ENCODE measurements at regions not wholly inside any gene's neighbourhood (a gene's known extent, or its start where the extent isn't known, plus 50 kb on each side); places are given as distances from the start of the nearest gene placed in this dataset.

- no peak overlapping the region for H3K27ac ChIP-seq (ENCODE audit: low read length)
- no TSS peak for BruUV-seq (replicated peaks)
- H3K9me3 ChIP-seq (ENCODE audit: low read length): no peaks in the 10 kb centered on the region
- DNase-seq: no peak
- no peak overlapping the region for H3K4me2 ChIP-seq (ENCODE audit: low read length)
- H3K9me2 ChIP-seq (replicated peaks; ENCODE audit: low read length): no peaks in the 10 kb centered on the region
- no peaks in the 10 kb centered on the region for H3K4me1 ChIP-seq (ENCODE audit: insufficient read depth, low read length)
- ChIA-PET POLR2A (ENCODE audit: unreplicated experiment) (no interaction called here), CTCF (no interaction called here)
- H3K9ac ChIP-seq (ENCODE audit: low read length): no peak overlapping the region
- no peak overlapping the region for H2AFZ ChIP-seq (ENCODE audit: low read length)
- no peaks in the 10 kb centered on the region for H4K20me1 ChIP-seq (ENCODE audit: low read length)
- no peaks in the 10 kb centered on the region for H3K36me3 ChIP-seq (ENCODE audit: low read depth, low read length)
- H3K4me3 ChIP-seq (ENCODE audit: low read length): no peak overlapping the region
- H3K27me3 ChIP-seq (ENCODE audit: low read length): no peaks in the 10 kb centered on the region
- H3F3A ChIP-seq (ENCODE audit: low read length, unreplicated experiment): no peaks in the 10 kb centered on the region
- no peak for ATAC-seq
- H3K79me2 ChIP-seq (ENCODE audit: low read length): no peaks in the 10 kb centered on the region
- TF ChIP-seq EZH2phosphoT487 (IDR thresholded peaks at IDR 0.05; ENCODE audit: borderline replicate concordance, low read length): no peak
- TF ChIP-seq, protein P1, sequence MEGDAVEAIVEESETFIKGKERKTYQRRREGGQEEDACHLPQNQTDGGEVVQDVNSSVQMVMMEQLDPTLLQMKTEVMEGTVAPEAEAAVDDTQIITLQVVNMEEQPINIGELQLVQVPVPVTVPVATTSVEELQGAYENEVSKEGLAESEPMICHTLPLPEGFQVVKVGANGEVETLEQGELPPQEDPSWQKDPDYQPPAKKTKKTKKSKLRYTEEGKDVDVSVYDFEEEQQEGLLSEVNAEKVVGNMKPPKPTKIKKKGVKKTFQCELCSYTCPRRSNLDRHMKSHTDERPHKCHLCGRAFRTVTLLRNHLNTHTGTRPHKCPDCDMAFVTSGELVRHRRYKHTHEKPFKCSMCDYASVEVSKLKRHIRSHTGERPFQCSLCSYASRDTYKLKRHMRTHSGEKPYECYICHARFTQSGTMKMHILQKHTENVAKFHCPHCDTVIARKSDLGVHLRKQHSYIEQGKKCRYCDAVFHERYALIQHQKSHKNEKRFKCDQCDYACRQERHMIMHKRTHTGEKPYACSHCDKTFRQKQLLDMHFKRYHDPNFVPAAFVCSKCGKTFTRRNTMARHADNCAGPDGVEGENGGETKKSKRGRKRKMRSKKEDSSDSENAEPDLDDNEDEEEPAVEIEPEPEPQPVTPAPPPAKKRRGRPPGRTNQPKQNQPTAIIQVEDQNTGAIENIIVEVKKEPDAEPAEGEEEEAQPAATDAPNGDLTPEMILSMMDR (conservative IDR thresholded peaks at IDR 0.05; ENCODE audit: low read depth, low read length): no peak
- intact Hi-C loops (cut with micrococcal nuclease): no loop called here
Observed at GRCh38 chr3:178405531-178405930, 130.7 kb upstream of the KCNMB2 start.

DNA sequence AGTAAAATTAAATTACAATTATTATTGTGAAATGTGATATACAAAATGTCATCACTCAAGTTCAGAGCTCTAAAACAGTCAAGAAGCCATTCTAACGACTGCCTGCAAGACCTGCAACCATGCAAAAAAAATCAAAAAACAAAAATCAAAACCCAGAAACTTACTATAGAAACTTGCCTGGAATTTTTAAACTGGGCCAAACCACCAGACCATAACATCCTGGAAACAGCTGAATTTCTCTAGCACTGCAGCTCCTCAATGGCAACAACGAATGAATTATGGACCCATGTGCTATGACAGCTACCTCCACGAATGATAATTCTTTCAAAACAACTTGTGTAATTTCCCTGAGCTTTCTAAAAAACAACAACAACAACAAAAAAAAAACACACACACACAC, 130.0 kb upstream of the KCNMB2 start:
- TF ChIP-seq, protein P1 (conservative IDR thresholded peaks at IDR 0.05; ENCODE audit: low read depth, low read length): no peak
- TF ChIP-seq EZH2 (IDR thresholded peaks at IDR 0.05; ENCODE audit: low read length, unreplicated experiment): no peak
- no peak for TF ChIP-seq EZH2phosphoT487 (IDR thresholded peaks at IDR 0.05; ENCODE audit: borderline replicate concordance, low read length)
- ATAC-seq: no peak
- H3F3A ChIP-seq (ENCODE audit: low read length, unreplicated experiment): no peaks in the 10 kb centered on the region
- ChIA-PET CTCF (no interaction called here), POLR2A (ENCODE audit: unreplicated experiment) (no interaction called here)
- BruUV-seq (replicated peaks): no TSS peak
- no peaks in the 10 kb centered on the region for H3K4me1 ChIP-seq (ENCODE audit: insufficient read depth, low read length)
- H2AFZ ChIP-seq (ENCODE audit: low read length): no peak overlapping the region
- no peak overlapping the region for H3K4me2 ChIP-seq (ENCODE audit: low read length)
- no peak overlapping the region for H3K27ac ChIP-seq (ENCODE audit: low read length)
- no peaks in the 10 kb centered on the region for H3K27me3 ChIP-seq (ENCODE audit: low read length)
- no peaks in the 10 kb centered on the region for H4K20me1 ChIP-seq (ENCODE audit: low read length)
- H3K9ac ChIP-seq (ENCODE audit: low read length): no peak overlapping the region
- H3K36me3 ChIP-seq (ENCODE audit: low read depth, low read length): no peaks in the 10 kb centered on the region
- no peak for DNase-seq
- intact Hi-C loops (cut with micrococcal nuclease): no loop called here
- no peak overlapping the region for H3K4me3 ChIP-seq (ENCODE audit: low read length)
- H3K9me2 ChIP-seq (replicated peaks; ENCODE audit: low read length): no peaks in the 10 kb centered on the region
- no peaks in the 10 kb centered on the region for H3K79me2 ChIP-seq (ENCODE audit: low read length)
- no peaks in the 10 kb centered on the region for H3K9me3 ChIP-seq (ENCODE audit: low read length)

GRCh38 chr3:178415384-178415783, 120.9 kb upstream of the KCNMB2 start:
- Histone ChIP-seq H3K9ac (ENCODE audit: low read length) (no peak overlapping the region), H3K9me2 (replicated peaks; ENCODE audit: low read length) (no peaks in the 10 kb centered on the region), H3K4me3 (ENCODE audit: low read length) (no peak overlapping the region), H3K9me3 (ENCODE audit: low read length) (no peaks in the 10 kb centered on the region), H3K36me3 (ENCODE audit: low read depth, low read length) (no peaks in the 10 kb centered on the region), H3K4me2 (ENCODE audit: low read length) (no peak overlapping the region), H3K4me1 (ENCODE audit: insufficient read depth, low read length) (peaks cover 18% of the 10 kb centered on the region), H4K20me1 (ENCODE audit: low read length) (no peaks in the 10 kb centered on the region), H3K79me2 (ENCODE audit: low read length) (no peaks in the 10 kb centered on the region), H3F3A (ENCODE audit: low read length, unreplicated experiment) (no peaks in the 10 kb centered on the region), H3K27me3 (ENCODE audit: low read length) (no peaks in the 10 kb centered on the region), H3K27ac (ENCODE audit: low read length) (no peak overlapping the region), H2AFZ (ENCODE audit: low read length) (no peak overlapping the region)
- intact Hi-C loops (cut with micrococcal nuclease): no loop called here
- TF ChIP-seq EZH2 (IDR thresholded peaks at IDR 0.05; ENCODE audit: low read length, unreplicated experiment) (no peak), EZH2phosphoT487 (IDR thresholded peaks at IDR 0.05; ENCODE audit: borderline replicate concordance, low read length) (no peak)
- TF ChIP-seq, protein P1 (conservative IDR thresholded peaks at IDR 0.05; ENCODE audit: low read depth, low read length): no peak
- DNase-seq: no peak
- ChIA-PET POLR2A (ENCODE audit: unreplicated experiment) (no interaction called here), CTCF (no interaction called here)
- no TSS peak for BruUV-seq (replicated peaks)
- ATAC-seq: no peak

Data from PC-3 (cell line).